T1000 (cell line): ENCODE measurements at regions not wholly inside any gene's neighbourhood (a gene's known extent, or its start where the extent isn't known, plus 50 kb on each side); places are given as distances from the start of the nearest gene placed in this dataset.
A peak's percentile ranks its signal among the peaks of the same experiment; 100 is the strongest.
"Not testable (repeated sequence)": the region's sequence is repeated elsewhere in the genome, so short reads cannot be mapped to it uniquely, and the experiment has no call there.

Experiments used
- DNase-seq: peaks from one replicate; lab custom pipeline; 2025; ENCODE audit warnings: mixed read lengths; lab: John Stamatoyannopoulos, UW

DNA sequence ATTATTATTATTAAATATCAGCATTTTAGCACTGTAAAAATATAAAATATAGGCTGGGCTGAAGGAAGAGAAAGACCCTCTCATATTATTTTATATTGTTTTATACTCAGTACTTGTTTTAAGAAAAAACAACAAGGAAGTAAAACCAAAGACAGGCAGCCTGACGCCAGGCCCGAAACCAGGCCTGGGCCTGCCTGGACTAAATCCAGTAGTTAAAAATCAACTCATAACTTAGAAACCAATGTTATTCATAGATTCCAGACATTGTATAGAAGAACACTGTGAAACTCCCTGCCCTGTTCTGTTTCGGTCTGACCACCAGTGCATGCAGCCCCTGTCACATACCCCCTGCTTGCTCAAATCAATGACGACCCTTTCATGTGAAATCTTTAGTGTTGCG, 420.1 kb upstream of the PABPC4L start:
- DNase-seq: not testable (repeated sequence)

GRCh38 chr4:134610956-134611355, 409.4 kb upstream of the PABPC4L start:
- no peak for DNase-seq

GRCh38 chr4:134610172-134610571, 408.6 kb upstream of the PABPC4L start:
- DNase-seq: no peak

GRCh38 chr4:134601706-134602105, 400.1 kb upstream of the PABPC4L start:
- DNase-seq: no peak

DNA sequence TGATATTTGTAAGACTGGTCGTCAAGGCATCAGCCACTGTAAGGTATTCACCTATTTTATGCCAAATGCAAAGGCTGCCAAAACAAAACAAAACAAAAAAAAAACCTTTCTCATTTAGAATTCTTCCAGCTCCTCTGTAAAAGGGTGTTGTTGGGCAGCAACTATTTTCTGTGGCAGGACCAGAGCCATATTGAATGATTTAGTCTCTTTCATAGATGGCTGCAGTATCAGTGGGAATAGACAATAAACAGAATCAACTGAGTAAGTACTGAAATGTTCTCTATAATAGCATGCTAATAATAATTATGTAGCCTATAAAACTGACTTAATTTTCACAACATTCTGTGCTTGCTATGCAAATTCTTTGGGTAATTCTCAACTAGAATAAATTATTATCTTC, 389.7 kb upstream of the PABPC4L start:
- DNase-seq: no peak

- DNase-seq: no peak
Observed at GRCh38 chr4:134585972-134586371, 384.4 kb upstream of the PABPC4L start.

- DNase-seq: no peak
Observed at GRCh38 chr4:134567461-134567860, 365.9 kb upstream of the PABPC4L start.

- no peak for DNase-seq
Observed at GRCh38 chr4:134560728-134561127, 359.1 kb upstream of the PABPC4L start.

GRCh38 chr4:134552063-134552462, 350.5 kb upstream of the PABPC4L start:
- DNase-seq: no peak

DNA sequence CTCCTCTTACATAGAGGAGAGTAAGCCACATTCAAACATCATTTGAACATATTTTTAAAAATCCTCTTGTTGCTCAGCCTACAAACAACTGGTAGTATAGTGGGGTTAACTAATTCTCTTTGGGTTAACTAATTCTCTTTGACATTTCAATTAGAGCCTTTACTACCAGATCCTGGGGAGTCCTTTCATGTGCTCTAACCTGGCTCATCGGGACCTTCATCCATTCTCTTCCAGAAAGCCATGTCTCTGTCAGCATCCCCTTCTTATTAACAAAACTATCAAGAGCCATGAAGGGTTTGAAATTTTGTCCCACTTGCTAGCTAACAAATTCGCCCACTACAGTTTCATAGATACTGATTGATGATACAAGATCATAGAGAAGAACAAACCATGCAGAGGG, 349.8 kb upstream of the PABPC4L start:
- DNase-seq: no peak

DNA sequence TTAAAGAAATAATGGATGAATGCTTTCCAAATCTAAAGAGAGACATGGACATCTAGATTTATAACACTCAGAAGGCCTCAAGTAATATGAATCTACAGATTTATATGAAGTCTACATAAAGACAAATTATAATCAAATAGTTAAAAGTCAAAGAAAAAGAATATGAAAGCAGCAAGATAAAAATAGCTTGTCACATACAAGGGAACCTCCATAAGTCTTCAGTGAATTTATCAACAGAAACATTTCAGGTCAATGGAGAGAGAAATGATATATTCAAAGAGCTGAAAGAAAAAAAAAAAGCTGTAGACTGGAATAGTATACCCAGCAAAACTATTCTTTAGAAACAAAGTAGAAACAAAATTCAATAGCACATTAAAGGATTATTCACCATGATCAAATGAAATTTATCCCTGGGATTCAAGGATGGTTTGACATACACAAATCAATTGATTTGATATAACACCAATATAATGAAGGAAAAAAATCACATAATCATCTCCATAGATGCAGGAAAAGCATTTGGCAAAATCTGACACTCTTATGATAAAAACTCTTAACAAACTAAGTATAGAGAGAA, 346.6 kb upstream of the PABPC4L start:
- DNase-seq: no peak

GRCh38 chr4:134546279-134546678, 344.7 kb upstream of the PABPC4L start:
- DNase-seq: no peak

DNA sequence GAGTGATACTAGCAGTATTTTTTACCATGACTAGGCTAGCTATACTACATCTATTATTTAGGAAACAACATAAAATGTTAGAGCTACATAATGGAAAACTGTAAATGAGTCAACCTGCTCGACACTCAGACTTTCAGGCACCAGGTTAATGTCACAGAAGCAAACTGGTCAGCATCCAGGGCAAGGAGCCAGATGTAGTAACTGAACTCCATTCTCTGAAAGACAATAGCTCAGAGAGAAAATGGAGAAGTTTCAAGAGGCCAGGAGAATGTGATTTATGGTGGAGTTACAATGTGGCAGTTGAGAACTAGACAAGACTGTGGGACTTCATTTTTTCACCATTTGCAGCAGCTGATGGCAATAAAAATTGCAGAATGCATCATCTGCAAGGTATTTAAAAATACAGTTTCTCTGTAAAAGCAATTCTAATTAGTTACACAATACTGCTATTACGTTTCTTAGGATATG, 342.7 kb upstream of the PABPC4L start:
- peak; percentile 12 for DNase-seq

DNA sequence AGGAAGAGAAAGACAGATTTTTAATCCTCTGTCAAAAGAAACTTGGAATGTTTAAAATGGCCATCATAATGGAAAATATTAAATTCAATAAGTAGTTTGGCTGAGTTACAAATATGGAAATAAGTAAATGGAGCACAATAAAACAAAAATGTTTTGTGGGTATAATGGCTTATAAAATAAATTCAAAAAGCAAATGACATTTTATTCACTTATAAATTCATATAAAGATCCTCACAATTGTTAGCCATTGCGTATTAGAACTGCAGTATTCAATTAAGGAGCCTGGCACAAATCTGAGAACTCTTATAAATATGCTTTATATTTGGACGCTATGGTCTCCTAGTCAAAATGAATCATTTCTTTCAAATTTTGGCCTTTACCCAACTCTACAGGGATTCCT, 339.0 kb upstream of the PABPC4L start:
- DNase-seq: no peak

DNA sequence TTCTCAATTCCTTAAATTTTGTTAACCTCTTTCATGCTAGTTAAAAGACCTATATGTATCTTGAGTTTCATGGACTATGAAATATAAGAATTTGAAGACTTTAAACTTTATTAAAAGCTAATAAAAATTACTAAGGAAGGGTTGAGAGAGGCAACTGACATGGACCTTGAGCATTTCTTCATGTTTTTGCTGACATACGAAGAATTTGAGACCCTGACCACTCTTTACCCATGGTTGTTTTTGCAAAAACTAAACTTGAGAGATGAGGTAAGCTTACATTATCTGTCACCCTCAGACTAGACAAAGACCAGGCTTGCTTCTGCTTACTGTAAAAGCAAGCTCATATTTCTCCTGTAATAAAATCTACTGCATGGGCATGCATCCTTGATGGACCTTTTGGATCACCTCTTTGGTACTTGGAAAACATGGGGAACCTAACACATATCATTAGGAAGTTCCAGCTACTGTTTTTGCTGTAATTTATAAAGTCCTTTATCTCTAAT, 338.2 kb upstream of the PABPC4L start:
- no peak for DNase-seq

DNA sequence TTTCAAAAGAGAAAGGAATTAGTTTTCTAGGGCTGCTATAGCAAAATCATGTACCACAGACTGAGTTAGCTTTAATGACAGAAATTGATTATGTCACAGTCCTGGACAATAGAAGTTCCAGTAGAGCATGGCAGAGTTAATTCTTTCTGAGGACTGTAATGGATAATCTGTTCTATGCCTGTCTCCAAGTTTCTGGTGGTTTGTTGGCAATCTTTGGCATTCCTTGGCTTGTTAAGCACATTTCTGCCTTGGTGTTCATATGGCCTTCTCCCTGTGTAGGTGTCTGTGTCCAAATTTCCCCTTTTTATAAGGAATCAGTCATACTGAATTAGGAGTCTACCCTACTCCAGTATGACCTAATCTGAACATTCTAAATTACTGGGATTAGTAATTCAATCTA, 336.1 kb upstream of the PABPC4L start:
- DNase-seq: no peak

- DNase-seq: no peak
Observed at GRCh38 chr4:134533068-134533467, 331.5 kb upstream of the PABPC4L start.

- DNase-seq: no peak
Observed at GRCh38 chr4:134531013-134531412, 329.4 kb upstream of the PABPC4L start.

DNA sequence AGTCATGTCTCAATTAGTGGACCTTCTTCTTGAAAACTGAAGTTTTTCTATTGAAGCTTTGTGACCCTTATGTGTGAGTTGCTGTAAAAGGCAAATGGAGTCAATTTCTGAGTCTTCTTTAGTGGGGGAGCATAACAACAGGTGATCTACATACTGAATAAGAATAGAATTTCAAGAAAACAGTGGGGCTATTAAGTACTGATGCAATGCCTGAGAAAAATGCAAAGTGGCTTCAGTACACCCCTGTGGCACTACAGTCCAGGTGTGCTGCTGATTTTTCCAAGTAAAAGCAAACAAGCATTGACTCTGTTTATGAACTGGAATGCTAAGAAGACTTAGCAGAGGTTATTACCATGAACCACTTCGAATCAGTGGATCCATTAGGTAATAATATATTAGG, 328.0 kb upstream of the PABPC4L start:
- no peak for DNase-seq

- no peak for DNase-seq
Observed at GRCh38 chr4:134518574-134519217, 317.1 kb upstream of the PABPC4L start.

DNA sequence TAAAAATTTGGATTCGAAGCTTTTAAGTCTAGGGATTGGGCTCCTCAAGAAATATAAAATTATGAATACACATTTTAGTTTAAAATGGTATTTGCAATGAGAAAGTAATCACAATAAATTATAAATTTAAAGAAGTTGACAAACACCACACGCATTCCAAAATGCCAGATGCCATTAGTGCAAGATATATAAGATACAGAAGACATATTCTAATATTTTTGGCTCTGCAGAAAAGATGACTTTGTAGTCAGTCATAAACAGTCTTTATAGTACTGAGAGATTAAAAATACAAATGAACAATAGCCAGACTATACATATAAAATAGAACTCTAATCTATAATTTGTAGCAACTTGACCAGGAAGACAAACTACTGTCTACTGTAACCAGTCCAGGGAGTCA, 309.0 kb upstream of the PABPC4L start:
- DNase-seq: no peak

DNA sequence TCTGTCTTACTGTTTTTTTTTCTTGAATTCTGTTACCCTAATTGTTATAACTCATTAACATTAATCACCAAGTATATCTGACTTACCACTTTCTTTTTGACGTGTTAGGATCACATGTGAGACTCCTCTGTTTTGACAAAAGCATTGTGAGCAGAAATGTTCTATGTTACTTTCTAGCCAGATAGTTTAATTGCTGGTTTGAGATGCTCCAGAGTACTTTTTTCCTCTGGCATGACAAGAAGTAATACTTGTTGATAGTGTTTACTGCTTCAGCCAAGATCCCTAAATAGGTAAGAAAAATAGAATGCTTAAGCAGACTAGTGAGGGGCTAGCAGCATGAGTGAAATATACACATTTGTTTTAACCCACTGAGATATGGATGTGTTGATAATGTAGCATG, 303.9 kb upstream of the PABPC4L start:
- no peak for DNase-seq

DNA sequence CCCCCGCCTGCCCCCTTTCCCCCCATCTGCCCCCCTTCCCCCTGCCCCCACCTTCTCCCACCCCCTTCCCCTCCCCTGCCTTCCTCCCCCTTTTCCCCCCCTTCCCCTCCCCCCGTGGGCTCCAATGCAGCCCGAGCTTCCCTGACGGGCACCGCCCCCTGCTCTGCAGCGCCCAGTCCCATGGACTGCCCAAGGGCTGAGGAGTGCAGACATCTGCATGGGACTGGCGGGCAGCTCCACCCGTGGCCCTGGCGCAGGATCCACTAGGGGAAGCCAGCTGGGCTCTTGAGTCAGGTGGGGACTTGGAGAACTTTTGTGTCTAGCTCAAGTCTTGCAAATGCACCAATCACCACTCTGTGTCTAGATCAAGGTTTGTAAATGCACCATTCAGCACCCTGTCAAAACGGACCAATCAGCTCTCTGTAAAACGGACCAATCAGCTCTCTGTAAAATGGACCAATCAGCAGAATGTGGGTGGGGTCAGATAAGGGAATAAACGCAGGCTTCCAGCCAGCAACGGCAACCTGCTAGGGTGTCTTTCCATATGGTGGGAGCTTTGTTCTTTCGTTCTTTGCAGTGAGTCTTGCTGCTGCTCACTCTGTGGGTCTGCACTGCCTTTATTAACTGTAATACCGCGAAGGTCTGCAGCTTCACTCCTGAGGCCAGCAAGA, 300.5 kb upstream of the PABPC4L start:
- no peak for DNase-seq
